IMR-90 (cell line): ENCODE measurements at regions not wholly inside any gene's neighbourhood (a gene's known extent, or its start where the extent isn't known, plus 50 kb on each side); places are given as distances from the start of the nearest gene placed in this dataset.

Experiments used
- ATAC-seq: fragments of 200-7000 bp; cut with Tn5 transposase; 2 replicates; pipeline ENCODE4 v1.9.1; 2020; ENCODE audit warnings: low read depth, mild to moderate bottlenecking, moderate library complexity
- BruUV-seq: library from RNA; stranded (reverse); fragments of 400-500 nt; replicated peaks from 2 replicates; lab custom pipeline; 2021; lab: Mats Ljungman, UMichigan
- CTCF ChIA-PET: fragments of 300-600 bp; formaldehyde crosslinking; extraction: SDS; loops from one replicate; lab custom pipeline; 2021; ENCODE audit warnings: antibody characterized with exemption; lab: Yijun Ruan, JAX
- POLR2A ChIA-PET: fragments of 300-600 bp; sonication (Branson Sonifier 250); formaldehyde crosslinking; loops from one replicate; lab custom pipeline; 2022; ENCODE audit warnings: antibody characterized with exemption; ENCODE audit not compliant: unreplicated experiment; lab: Charles Lee
- DNase-seq: peaks from one replicate; pipeline ENCODE4 v3.0.0; 2013
- H2AFZ ChIP-seq: replicated peaks from 2 replicates; pipeline ENCODE3; 2013; ENCODE audit warnings: low read length, mild to moderate bottlenecking; ENCODE audit not compliant: poor library complexity
- H2AK5ac ChIP-seq: 2 replicates; pipeline ENCODE4 v1.6.1; 2013; ENCODE audit warnings: low read depth, low read length, inconsistent platforms
- H2AK9ac ChIP-seq: replicated peaks from 2 replicates; pipeline ENCODE3; 2013; ENCODE audit warnings: mild to moderate bottlenecking, low read depth, low read length, moderate library complexity; ENCODE audit not compliant: poor library complexity
- H2BK120ac ChIP-seq: 2 replicates; pipeline ENCODE4 v1.6.1; 2013; ENCODE audit warnings: low read depth, low read length, inconsistent platforms
- H2BK15ac ChIP-seq: 3 replicates; pipeline ENCODE4 v1.6.1; 2013; ENCODE audit warnings: low read depth, low read length, inconsistent platforms
- H2BK20ac ChIP-seq: 2 replicates; pipeline ENCODE4 v1.6.1; 2013; ENCODE audit warnings: low read depth, mild to moderate bottlenecking, inconsistent platforms, low read length, moderate library complexity
- H2BK5ac ChIP-seq: 2 replicates; pipeline ENCODE4 v1.6.1; 2013; ENCODE audit warnings: mild to moderate bottlenecking, low read depth, low read length, inconsistent platforms; ENCODE audit not compliant: poor library complexity, severe bottlenecking
- H3K14ac ChIP-seq: replicated peaks from 2 replicates; pipeline ENCODE4 v1.6.1; 2013; ENCODE audit warnings: low read depth, low read length, inconsistent platforms
- H3K18ac ChIP-seq: 2 replicates; pipeline ENCODE4 v1.6.1; 2013; ENCODE audit warnings: low read depth, low read length, control low read depth
- H3K23ac ChIP-seq: 2 replicates; pipeline ENCODE4 v1.6.1; 2013; ENCODE audit warnings: low read depth, low read length, inconsistent platforms
- H3K27ac ChIP-seq: 2 replicates; pipeline ENCODE4 v1.5.1; 2013; ENCODE audit warnings: mild to moderate bottlenecking, control low read depth, low read length; ENCODE audit not compliant: insufficient read depth
- H3K27me3 ChIP-seq: 2 replicates; pipeline ENCODE4 v1.6.1; 2013; ENCODE audit warnings: low read length; ENCODE audit not compliant: control insufficient read depth, insufficient read depth
- H3K36me3 ChIP-seq: 2 replicates; pipeline ENCODE4 v1.6.1; 2013; ENCODE audit warnings: low read length, mixed read lengths; ENCODE audit not compliant: control insufficient read depth, insufficient read depth
- H3K4ac ChIP-seq: 2 replicates; pipeline ENCODE4 v1.6.1; 2013; ENCODE audit warnings: low read depth, low read length, inconsistent platforms
- H3K4me1 ChIP-seq: 2 replicates; pipeline ENCODE4 v1.6.1; 2013; ENCODE audit warnings: low read length, mixed read lengths; ENCODE audit not compliant: control insufficient read depth, insufficient read depth
- H3K4me2 ChIP-seq: 2 replicates; pipeline ENCODE4 v1.6.1; 2013; ENCODE audit warnings: low read depth, mild to moderate bottlenecking, control low read depth, low read length, moderate library complexity
- H3K4me3 ChIP-seq: 2 replicates; pipeline ENCODE4 v1.5.1; 2013; ENCODE audit warnings: low read depth, mild to moderate bottlenecking, control low read depth, low read length, moderate library complexity; ENCODE audit not compliant: insufficient read depth
- H3K56ac ChIP-seq: 2 replicates; pipeline ENCODE4 v1.6.1; 2013; ENCODE audit warnings: low read length, inconsistent platforms; ENCODE audit not compliant: insufficient read depth; ENCODE audit errors: extremely low read depth
- H3K79me1 ChIP-seq, 2 experiments: 2 replicates each; pipeline ENCODE4 v1.6.1; 2013; ENCODE audit warnings: low read length in 2 of 2, inconsistent platforms in 1 of 2, low read depth in 1 of 2
- H3K9ac ChIP-seq: 2 replicates; pipeline ENCODE4 v1.6.1; 2013; ENCODE audit warnings: low read depth, low read length, control low read depth
- H3K9me1 ChIP-seq: 2 replicates; pipeline ENCODE4 v1.6.1; 2013; ENCODE audit warnings: low read length, inconsistent platforms; ENCODE audit not compliant: insufficient read depth
- H3K9me3 ChIP-seq: 2 replicates; pipeline ENCODE4 v1.6.1; 2013; ENCODE audit warnings: low read length; ENCODE audit not compliant: control insufficient read depth, insufficient read depth
- H4K20me1 ChIP-seq: 2 replicates; pipeline ENCODE4 v1.6.1; 2013; ENCODE audit warnings: low read length, inconsistent platforms; ENCODE audit not compliant: insufficient read depth
- H4K5ac ChIP-seq: 2 replicates; pipeline ENCODE4 v1.6.1; 2013; ENCODE audit warnings: mild to moderate bottlenecking, low read depth, low read length, control low read depth
- H4K8ac ChIP-seq, 2 experiments: 2 replicates each; pipeline ENCODE4 v1.6.1; 2013; ENCODE audit warnings: low read depth in 2 of 2, low read length in 2 of 2, control low read depth in 1 of 2, inconsistent platforms in 1 of 2
- H4K91ac ChIP-seq: 2 replicates; pipeline ENCODE4 v1.6.1; 2013; ENCODE audit warnings: low read depth, low read length, inconsistent platforms; ENCODE audit not compliant: insufficient read depth
- BHLHE40 ChIP-seq: fragments of 150-350 bp; IDR thresholded peaks from 2 replicates; pipeline ENCODE4 v1.6.1; 2016; ENCODE audit warnings: mild to moderate bottlenecking, low read depth, low read length
- CEBPB ChIP-seq: IDR thresholded peaks from 2 replicates; pipeline ENCODE4 v1.6.1; 2012; ENCODE audit warnings: low read depth, low read length, improper control_type of control experiment
- CHD1 ChIP-seq: IDR thresholded peaks from 2 replicates; pipeline ENCODE4 v1.6.1; 2012; ENCODE audit warnings: low read depth, low read length, improper control_type of control experiment
- CTCF ChIP-seq: conservative IDR thresholded peaks from 2 replicates; pipeline ENCODE4 v1.5.1; 2012; ENCODE audit warnings: mild to moderate bottlenecking, low read depth, low read length, improper control_type of control experiment
- FOS ChIP-seq: fragments of 150-350 bp; IDR thresholded peaks from 2 replicates; pipeline ENCODE4 v1.6.1; 2016; ENCODE audit warnings: low read depth, low read length
- MAFK ChIP-seq: IDR thresholded peaks from 2 replicates; pipeline ENCODE4 v1.6.1; 2012; ENCODE audit warnings: low read depth, low read length, improper control_type of control experiment
- MAZ ChIP-seq: IDR thresholded peaks from 2 replicates; pipeline ENCODE4 v1.6.1; 2012; ENCODE audit warnings: low read depth, mild to moderate bottlenecking, low read length, improper control_type of control experiment, moderate library complexity, borderline replicate concordance
- MXI1 ChIP-seq: IDR thresholded peaks from 2 replicates; pipeline ENCODE4 v1.6.1; 2012; ENCODE audit warnings: low read depth, mild to moderate bottlenecking, low read length, moderate library complexity, borderline replicate concordance
- NFE2L2 ChIP-seq: fragments of 150-350 bp; IDR thresholded peaks from 2 replicates; pipeline ENCODE4 v1.6.1; 2016; ENCODE audit warnings: low read depth, mild to moderate bottlenecking, low read length
- POLR2A ChIP-seq: IDR thresholded peaks from 2 replicates; pipeline ENCODE4 v1.6.1; 2012; ENCODE audit warnings: mild to moderate bottlenecking, low read depth, low read length
- RAD21 ChIP-seq: IDR thresholded peaks from 2 replicates; pipeline ENCODE4 v1.6.1; 2012; ENCODE audit warnings: low read length, improper control_type of control experiment
- RCOR1 ChIP-seq: IDR thresholded peaks from 2 replicates; pipeline ENCODE4 v1.6.1; 2012; ENCODE audit warnings: mild to moderate bottlenecking, low read length, improper control_type of control experiment; ENCODE audit not compliant: insufficient replicate concordance
- RFX5 ChIP-seq: IDR thresholded peaks from 2 replicates; pipeline ENCODE4 v1.8.0; 2012; ENCODE audit warnings: low read depth, mild to moderate bottlenecking, low read length, moderate library complexity
- SMC3 ChIP-seq: fragments of 150-350 bp; IDR thresholded peaks from 2 replicates; pipeline ENCODE4 v1.6.1; 2016; ENCODE audit warnings: low read depth, mild to moderate bottlenecking, antibody characterized with exemption, low read length, moderate library complexity
- WGBS, 2 experiments: methylation state at CpG; one replicate each; pipeline versions ENCODE4 v1.1.5 to v1.1.7; 2013; ENCODE audit warnings: missing lambda C conversion rate in 2 of 2; ENCODE audit not compliant: insufficient read length in 1 of 2; ENCODE audit errors: extremely low coverage in 2 of 2; 5-methylcytosine and 5-hydroxymethylcytosine counted together
- dilution Hi-C: fragments of 300-500 bp; cut with HindIII; formaldehyde crosslinking; loops from one replicate; pipeline ENCODE4 v1.14.3; 2018; ENCODE audit warnings: low sequenced_read_pairs; ENCODE audit not compliant: unreplicated experiment
- in situ Hi-C: fragments of 300-500 bp; cut with MboI; formaldehyde crosslinking; loops from 3 replicates; pipeline ENCODE4 v1.14.3; 2019; ENCODE audit warnings: low sequenced_read_pairs, inconsistent platforms, mixed read lengths
- intact Hi-C: fragments of 100-400 bp; cut with micrococcal nuclease; formaldehyde crosslinking; loops from 2 replicates; pipeline ENCODE4 v1.10.0; 2022
- TF ChIP-seq, protein P1 (sequence below): fragments of 150-350 bp; IDR thresholded peaks from 2 replicates; pipeline ENCODE4 v1.6.1; 2016; ENCODE audit warnings: low read depth, mild to moderate bottlenecking, low read length, moderate library complexity, borderline replicate concordance
- TF ChIP-seq, protein P2 (sequence below): fragments of 150-350 bp; IDR thresholded peaks from 2 replicates; pipeline ENCODE4 v1.6.1; 2017; ENCODE audit warnings: mild to moderate bottlenecking, antibody characterized with exemption, low read length, low read depth

GRCh38 chr14:41385797-41386196 is 220.9 kb upstream of the LRFN5 start:
- dilution Hi-C loops, result no loop called here
- intact Hi-C loops, result no loop called here
- CTCF ChIA-PET, result no interaction called here
- no TSS peak for BruUV-seq
- Histone ChIP-seq H2BK120ac (no peak overlapping the region), H3K27me3 (no peaks in the 10 kb centered on the region), H3K4me1 (no peaks in the 10 kb centered on the region), H3K18ac (no peak overlapping the region), H2BK15ac (no peak overlapping the region), H3K4me3 (no peak overlapping the region), H3K27ac (no peak overlapping the region), H2BK20ac (no peak overlapping the region), H3K9me1 (no peaks in the 10 kb centered on the region), H3K9me3 (0 out of 2 replicates have a peak, but pooled peaks cover 3% of the 10 kb centered on the region), H4K20me1 (no peaks in the 10 kb centered on the region), H3K56ac (no peak overlapping the region), H2BK5ac (no peak overlapping the region), H4K8ac (no peak overlapping the region), H2AFZ (no peak overlapping the region), H3K14ac (no peak overlapping the region), H2AK9ac (no peak overlapping the region), H2AK5ac (no peak overlapping the region), H3K9ac (no peak overlapping the region), H3K4me2 (no peak overlapping the region), H3K4ac (no peak overlapping the region), H3K79me1 (no peaks in the 10 kb centered on the region), H3K36me3 (no peaks in the 10 kb centered on the region), H4K91ac (no peak overlapping the region), H4K5ac (no peak overlapping the region), H3K23ac (no peak overlapping the region)
- TF ChIP-seq MXI1 (no peak), CHD1 (no peak), POLR2A (no peak), SMC3 (no peak), RAD21 (no peak), NFE2L2 (no peak), CEBPB (no peak), RCOR1 (no peak), BHLHE40 (no peak), MAZ (no peak), CTCF (no peak), FOS (no peak), MAFK (no peak), RFX5 (no peak)
- TF ChIP-seq, protein P1, sequence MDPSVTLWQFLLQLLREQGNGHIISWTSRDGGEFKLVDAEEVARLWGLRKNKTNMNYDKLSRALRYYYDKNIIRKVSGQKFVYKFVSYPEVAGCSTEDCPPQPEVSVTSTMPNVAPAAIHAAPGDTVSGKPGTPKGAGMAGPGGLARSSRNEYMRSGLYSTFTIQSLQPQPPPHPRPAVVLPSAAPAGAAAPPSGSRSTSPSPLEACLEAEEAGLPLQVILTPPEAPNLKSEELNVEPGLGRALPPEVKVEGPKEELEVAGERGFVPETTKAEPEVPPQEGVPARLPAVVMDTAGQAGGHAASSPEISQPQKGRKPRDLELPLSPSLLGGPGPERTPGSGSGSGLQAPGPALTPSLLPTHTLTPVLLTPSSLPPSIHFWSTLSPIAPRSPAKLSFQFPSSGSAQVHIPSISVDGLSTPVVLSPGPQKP, result no peak
- TF ChIP-seq, protein P2, sequence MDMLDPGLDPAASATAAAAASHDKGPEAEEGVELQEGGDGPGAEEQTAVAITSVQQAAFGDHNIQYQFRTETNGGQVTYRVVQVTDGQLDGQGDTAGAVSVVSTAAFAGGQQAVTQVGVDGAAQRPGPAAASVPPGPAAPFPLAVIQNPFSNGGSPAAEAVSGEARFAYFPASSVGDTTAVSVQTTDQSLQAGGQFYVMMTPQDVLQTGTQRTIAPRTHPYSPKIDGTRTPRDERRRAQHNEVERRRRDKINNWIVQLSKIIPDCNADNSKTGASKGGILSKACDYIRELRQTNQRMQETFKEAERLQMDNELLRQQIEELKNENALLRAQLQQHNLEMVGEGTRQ, result no peak
- no peak for ATAC-seq
- POLR2A ChIA-PET, result no interaction called here
- DNase-seq, result no peak
- in situ Hi-C loops, result no loop called here
- no CpG with 5 or more reads among the region's 1 CpG for WGBS, 2 experiments
